ENCODE measurements at regions not wholly inside any gene's neighbourhood (a gene's known extent, or its start where the extent isn't known, plus 50 kb on each side); places are given as distances from the start of the nearest gene placed in this dataset.
"Not testable (repeated sequence)": the region's sequence is repeated elsewhere in the genome, so short reads cannot be mapped to it uniquely, and the experiment has no call there.

GRCh38 chr12:68509242-68509641 is 101.5 kb upstream of the RAP1B start:
- no peak for DNase-seq

GRCh38 chr12:68510397-68510796 is 100.3 kb upstream of the RAP1B start:
- no peak for DNase-seq

GRCh38 chr12:68514807-68515411 is 95.8 kb upstream of the RAP1B start:
- DNase-seq = no peak

- no peak for DNase-seq
These were observed 94.9 kb upstream of the RAP1B start for GRCh38 chr12:68515793-68516192.

GRCh38 chr12:68521321-68521839 is 89.3 kb upstream of the RAP1B start:
- DNase-seq = no peak

- no peak for DNase-seq
These were observed 88.7 kb upstream of the RAP1B start for GRCh38 chr12:68521848-68522502.

GRCh38 chr12:68529466-68529865 is 81.2 kb upstream of the RAP1B start:
- no peak for DNase-seq

- DNase-seq = no peak
These were observed 80.8 kb upstream of the RAP1B start for GRCh38 chr12:68529869-68530268.

- DNase-seq = no peak
These were observed 80.4 kb upstream of the RAP1B start for GRCh38 chr12:68530299-68530698.

GRCh38 chr12:68530965-68531364 is 79.7 kb upstream of the RAP1B start:
- peak; percentile 6 for DNase-seq

GRCh38 chr12:68532204-68532886 is 78.4 kb upstream of the RAP1B start:
- no peak for DNase-seq

- DNase-seq = no peak
These were observed 77.8 kb upstream of the RAP1B start for GRCh38 chr12:68532887-68533248.

GRCh38 chr12:68534108-68534507 is 76.6 kb upstream of the RAP1B start:
- DNase-seq = no peak

GRCh38 chr12:68536885-68537485 is 73.7 kb upstream of the RAP1B start:
- DNase-seq = no peak

- no peak for DNase-seq
These were observed 73.1 kb upstream of the RAP1B start for GRCh38 chr12:68537571-68537970.

GRCh38 chr12:68538726-68539614 is 71.7 kb upstream of the RAP1B start:
- DNase-seq = peak; percentile 37

- DNase-seq = no peak
These were observed 71.1 kb upstream of the RAP1B start for GRCh38 chr12:68539615-68539952.

- not testable (repeated sequence) for DNase-seq
These were observed 69.9 kb upstream of the RAP1B start for GRCh38 chr12:68540768-68541167.

GRCh38 chr12:68547318-68547717 is 63.4 kb upstream of the RAP1B start:
- not testable (repeated sequence) for DNase-seq

- DNase-seq = not testable (repeated sequence)
These were observed 58.0 kb upstream of the RAP1B start for GRCh38 chr12:68552605-68553195.

GRCh38 chr12:68557011-68557730 is 53.5 kb upstream of the RAP1B start:
- no peak for DNase-seq

Measured in tongue (tissue), 1 donor.